ENCODE measurements at regions not wholly inside any gene's neighbourhood (a gene's known extent, or its start where the extent isn't known, plus 50 kb on each side); places are given as distances from the start of the nearest gene placed in this dataset.

DNA sequence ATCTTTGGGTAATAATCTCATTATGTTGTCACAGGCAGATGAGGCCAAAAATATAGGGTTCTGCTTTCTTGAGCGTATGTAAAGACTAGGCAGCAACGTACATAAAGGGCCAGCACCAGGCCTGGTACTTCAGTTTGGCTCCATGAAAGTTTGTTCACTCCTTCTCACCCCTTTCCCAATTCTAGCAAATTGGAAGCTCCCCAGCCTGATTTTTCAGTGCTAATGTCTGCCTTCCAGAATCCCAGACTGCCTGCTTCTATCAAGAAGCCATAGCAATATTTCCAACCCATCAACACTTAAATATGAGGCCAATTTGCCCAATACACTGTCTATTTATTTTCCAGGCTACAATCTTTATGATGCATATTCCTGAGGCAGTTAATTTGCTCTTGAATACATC is 93.4 kb upstream of the PTPRT start:
- H3K27ac ChIP-seq: no peak overlapping the region
- 61 to 77% methylated on average over 2 of the region's 2 CpGs for WGBS, 2 donors (ENCODE audit: low coverage in 1 of 2)
- peaks cover 5% of the 10 kb centered on the region for H3K27me3 ChIP-seq
- H3K4me1 ChIP-seq: no peaks in the 10 kb centered on the region
- TF ChIP-seq EP300 (IDR thresholded peaks at IDR 0.05) (no peak), POLR2A (IDR thresholded peaks at IDR 0.05) (no peak), POLR2AphosphoS5 (IDR thresholded peaks at IDR 0.05) (no peak)
- TF ChIP-seq, protein P1, sequence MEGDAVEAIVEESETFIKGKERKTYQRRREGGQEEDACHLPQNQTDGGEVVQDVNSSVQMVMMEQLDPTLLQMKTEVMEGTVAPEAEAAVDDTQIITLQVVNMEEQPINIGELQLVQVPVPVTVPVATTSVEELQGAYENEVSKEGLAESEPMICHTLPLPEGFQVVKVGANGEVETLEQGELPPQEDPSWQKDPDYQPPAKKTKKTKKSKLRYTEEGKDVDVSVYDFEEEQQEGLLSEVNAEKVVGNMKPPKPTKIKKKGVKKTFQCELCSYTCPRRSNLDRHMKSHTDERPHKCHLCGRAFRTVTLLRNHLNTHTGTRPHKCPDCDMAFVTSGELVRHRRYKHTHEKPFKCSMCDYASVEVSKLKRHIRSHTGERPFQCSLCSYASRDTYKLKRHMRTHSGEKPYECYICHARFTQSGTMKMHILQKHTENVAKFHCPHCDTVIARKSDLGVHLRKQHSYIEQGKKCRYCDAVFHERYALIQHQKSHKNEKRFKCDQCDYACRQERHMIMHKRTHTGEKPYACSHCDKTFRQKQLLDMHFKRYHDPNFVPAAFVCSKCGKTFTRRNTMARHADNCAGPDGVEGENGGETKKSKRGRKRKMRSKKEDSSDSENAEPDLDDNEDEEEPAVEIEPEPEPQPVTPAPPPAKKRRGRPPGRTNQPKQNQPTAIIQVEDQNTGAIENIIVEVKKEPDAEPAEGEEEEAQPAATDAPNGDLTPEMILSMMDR (IDR thresholded peaks at IDR 0.05): no peak
- H3K4me3 ChIP-seq: no peak overlapping the region
- H3K9me3 ChIP-seq: peaks cover 0 to 19% (median 0%) of the 10 kb centered on the region in 3 donors
- no peak for ATAC-seq
- no peaks in the 10 kb centered on the region for H3K36me3 ChIP-seq

DNA sequence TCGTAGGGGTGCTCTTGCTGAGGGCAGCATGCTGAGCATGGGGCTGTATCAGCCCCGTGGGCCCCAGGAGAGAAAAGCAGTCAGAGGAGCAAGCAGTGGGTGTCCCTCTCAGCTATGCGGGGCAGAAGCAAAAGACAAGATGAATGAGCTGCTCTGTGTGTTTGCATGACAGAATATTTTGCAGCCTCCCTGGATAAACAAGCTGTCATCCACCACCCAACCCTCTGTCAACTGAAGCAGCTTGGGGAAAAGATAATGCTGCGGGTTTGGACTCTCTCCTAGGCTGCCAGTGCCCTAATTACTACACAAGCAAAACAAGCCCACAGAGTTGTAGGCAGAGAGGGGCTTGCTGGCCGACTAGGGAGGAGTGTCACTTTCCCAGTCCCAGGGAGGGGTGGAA is 82.3 kb upstream of the PTPRT start:
- H3K36me3 ChIP-seq: no peaks in the 10 kb centered on the region
- TF ChIP-seq EP300 (IDR thresholded peaks at IDR 0.05): no peak
- TF ChIP-seq POLR2A (IDR thresholded peaks at IDR 0.05): no peak
- no peak for TF ChIP-seq POLR2AphosphoS5 (IDR thresholded peaks at IDR 0.05)
- TF ChIP-seq, protein P1 (IDR thresholded peaks at IDR 0.05): no peak
- WGBS, 2 donors (ENCODE audit: low coverage in 1 of 2): 7 to 18% methylated on average over 4 of the region's 5 CpGs
- no peaks in the 10 kb centered on the region for H3K9me3 ChIP-seq
- ATAC-seq: no peak
- H3K4me1 ChIP-seq: no peaks in the 10 kb centered on the region
- H3K27me3 ChIP-seq: peaks cover 41% of the 10 kb centered on the region
- H3K4me3 ChIP-seq: no peak overlapping the region
- H3K27ac ChIP-seq: no peak overlapping the region

DNA sequence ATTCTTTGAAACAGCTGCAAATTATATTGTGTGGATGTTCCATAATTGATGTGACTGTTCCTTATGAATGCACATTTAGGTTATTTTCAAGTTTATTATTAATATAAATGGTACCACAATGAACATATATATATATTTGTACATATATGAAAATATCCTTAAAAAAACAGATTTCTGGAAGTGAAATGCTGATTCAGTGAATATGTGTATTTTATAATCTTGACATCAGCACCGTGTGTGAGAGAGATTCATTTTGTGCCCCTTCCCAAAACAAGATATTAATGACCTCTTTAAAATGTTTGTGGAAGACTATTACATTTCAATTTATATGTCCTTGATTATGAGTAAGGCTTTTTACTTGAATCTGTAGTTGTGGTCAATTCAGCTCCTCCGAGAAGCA is 75.7 kb upstream of the PTPRT start:
- 34 to 46% methylated on average over 2 of the region's 2 CpGs for WGBS, 2 donors (ENCODE audit: low coverage in 1 of 2)
- ATAC-seq: no peak
- TF ChIP-seq POLR2A (IDR thresholded peaks at IDR 0.05): no peak
- TF ChIP-seq POLR2AphosphoS5 (IDR thresholded peaks at IDR 0.05): no peak
- no peak for TF ChIP-seq EP300 (IDR thresholded peaks at IDR 0.05)
- TF ChIP-seq, protein P1 (IDR thresholded peaks at IDR 0.05): no peak

DNA sequence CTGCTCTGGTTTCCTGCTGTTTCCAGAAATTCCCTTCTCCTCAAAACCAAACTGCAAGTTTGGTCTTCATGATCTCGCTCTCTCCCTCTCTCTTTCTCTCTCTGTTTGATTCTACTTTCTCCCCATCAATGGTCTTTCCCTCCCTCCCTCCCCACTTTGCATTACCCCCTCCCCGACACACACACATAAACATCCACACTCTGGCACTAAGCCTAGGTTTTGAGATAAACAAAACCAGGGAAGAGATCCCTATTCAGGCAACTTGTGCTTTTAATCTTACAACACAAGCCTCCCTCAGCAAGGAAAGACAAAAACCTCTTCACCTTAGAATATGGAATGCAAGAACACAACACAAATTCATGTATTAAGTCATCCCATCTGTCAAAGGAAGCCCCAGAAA is 73.5 kb upstream of the PTPRT start:
- Histone ChIP-seq H3K9me3 (peaks cover 0 to 6% (median 0%) of the 10 kb centered on the region in 3 donors), H3K4me1 (no peaks in the 10 kb centered on the region), H3K4me3 (no peak overlapping the region), H3K27ac (no peak overlapping the region), H3K27me3 (peaks cover 8% of the 10 kb centered on the region), H3K36me3 (no peaks in the 10 kb centered on the region)
- TF ChIP-seq POLR2AphosphoS5 (IDR thresholded peaks at IDR 0.05): no peak
- TF ChIP-seq EP300 (IDR thresholded peaks at IDR 0.05): no peak
- TF ChIP-seq POLR2A (IDR thresholded peaks at IDR 0.05): no peak
- TF ChIP-seq, protein P1 (IDR thresholded peaks at IDR 0.05): no peak
- no peak for ATAC-seq
- WGBS, 2 donors (ENCODE audit: low coverage in 1 of 2): 30 to 86% methylated on average over 1 to 2 of the region's 2 CpGs

More for the DNA sequence above, 75.7 kb upstream of the PTPRT start:
- Histone ChIP-seq H3K9me3 (no peaks in the 10 kb centered on the region), H3K4me3 (no peak overlapping the region), H3K27me3 (peaks cover 23% of the 10 kb centered on the region), H3K36me3 (no peaks in the 10 kb centered on the region), H3K27ac (no peak overlapping the region), H3K4me1 (no peaks in the 10 kb centered on the region)

DNA sequence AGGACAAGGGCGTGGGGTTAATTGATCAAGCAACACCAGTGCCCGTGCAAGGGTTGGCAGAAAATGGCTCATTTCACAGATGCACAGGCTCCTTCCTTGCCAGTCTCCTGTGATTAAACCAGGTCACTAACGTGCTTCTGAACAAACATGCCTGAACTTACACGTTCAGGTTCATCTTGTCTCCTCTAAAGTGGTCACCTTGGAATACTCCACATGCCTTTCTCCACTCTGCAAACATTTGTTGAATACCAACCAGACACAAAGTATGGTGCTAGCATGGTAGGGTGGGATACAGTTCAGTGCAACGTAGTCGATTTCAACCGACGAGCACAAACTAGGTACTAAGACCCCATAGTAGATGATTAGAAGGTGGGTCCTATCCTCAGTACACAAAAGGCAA is 72.6 kb upstream of the PTPRT start:
- TF ChIP-seq EP300 (IDR thresholded peaks at IDR 0.05) (no peak), POLR2A (IDR thresholded peaks at IDR 0.05) (no peak), POLR2AphosphoS5 (IDR thresholded peaks at IDR 0.05) (no peak)
- TF ChIP-seq, protein P1 (IDR thresholded peaks at IDR 0.05): no peak
- ATAC-seq: no peak
- WGBS, 2 donors (ENCODE audit: low coverage in 1 of 2): 83% methylated on average over 5 to 8 of the region's 8 CpGs

More for the DNA sequence above, 72.6 kb upstream of the PTPRT start:
- no peak overlapping the region for H3K27ac ChIP-seq
- H3K36me3 ChIP-seq: no peaks in the 10 kb centered on the region
- no peaks in the 10 kb centered on the region for H3K4me1 ChIP-seq
- H3K9me3 ChIP-seq: peaks cover 0 to 6% (median 0%) of the 10 kb centered on the region in 3 donors
- H3K4me3 ChIP-seq: no peak overlapping the region
- H3K27me3 ChIP-seq: peaks cover 8% of the 10 kb centered on the region

Measured in gastroesophageal sphincter (tissue), 4 donors.